ENCODE measurements at regions not wholly inside any gene's neighbourhood (a gene's known extent, or its start where the extent isn't known, plus 50 kb on each side); places are given as distances from the start of the nearest gene placed in this dataset.
"Not testable (repeated sequence)": the region's sequence is repeated elsewhere in the genome, so short reads cannot be mapped to it uniquely, and the experiment has no call there.

GRCh38 chr6:27138837-27139755, 108.4 kb upstream of the PRSS16 start:
- DNase-seq: peak; percentile 77 to 82

GRCh38 chr6:27139756-27140579, 107.5 kb upstream of the PRSS16 start:
- DNase-seq: peak in 1 of 2 experiments; percentile 50

GRCh38 chr6:27140999-27141528, 106.4 kb upstream of the PRSS16 start:
- no peak for DNase-seq

- DNase-seq: no peak
These were observed 105.9 kb upstream of the PRSS16 start for GRCh38 chr6:27141529-27142015.

GRCh38 chr6:27143020-27143388, 104.5 kb upstream of the PRSS16 start:
- DNase-seq: not testable (repeated sequence)

- DNase-seq: no peak
These were observed 104.0 kb upstream of the PRSS16 start for GRCh38 chr6:27143474-27144026.

GRCh38 chr6:27144740-27145079, 102.8 kb upstream of the PRSS16 start:
- no peak for DNase-seq

- DNase-seq: peak; percentile 66 to 76
These were observed 101.6 kb upstream of the PRSS16 start for GRCh38 chr6:27145731-27146455.

GRCh38 chr6:27146456-27146705, 101.1 kb upstream of the PRSS16 start:
- not testable (repeated sequence) for DNase-seq

- peak; percentile 76 to 86 for DNase-seq
These were observed 100.6 kb upstream of the PRSS16 start for GRCh38 chr6:27146706-27147505.

GRCh38 chr6:27148404-27148795, 99.1 kb upstream of the PRSS16 start:
- DNase-seq: no peak

- no peak for DNase-seq
These were observed 98.4 kb upstream of the PRSS16 start for GRCh38 chr6:27149150-27149549.

- DNase-seq: no peak
These were observed 92.8 kb upstream of the PRSS16 start for GRCh38 chr6:27154696-27155095.

GRCh38 chr6:27156874-27157458, 90.5 kb upstream of the PRSS16 start:
- DNase-seq: no peak

GRCh38 chr6:27157459-27158315, 89.8 kb upstream of the PRSS16 start:
- DNase-seq: peak; percentile 81 to 85

- no peak for DNase-seq
These were observed 89.2 kb upstream of the PRSS16 start for GRCh38 chr6:27158316-27158643.

GRCh38 chr6:27159725-27160124, 87.8 kb upstream of the PRSS16 start:
- no peak for DNase-seq

GRCh38 chr6:27161115-27161514, 86.4 kb upstream of the PRSS16 start:
- DNase-seq: no peak

GRCh38 chr6:27161603-27161945, 85.9 kb upstream of the PRSS16 start:
- no peak for DNase-seq

- DNase-seq: peak; percentile 47 to 55
These were observed 85.4 kb upstream of the PRSS16 start for GRCh38 chr6:27161946-27162603.
